OCI-LY1 (cell line): ENCODE measurements at regions not wholly inside any gene's neighbourhood (a gene's known extent, or its start where the extent isn't known, plus 50 kb on each side); places are given as distances from the start of the nearest gene placed in this dataset.

Source experiments
- H2AFZ ChIP-seq: fragments of 200-600 bp; sonication (generic), shearing (Covaris generic); 2 replicates; pipeline ENCODE4 v1.6.0; 2014; ENCODE audit warnings: antibody characterized with exemption, mild to moderate bottlenecking, low read length
- H3F3A ChIP-seq: fragments of 200-600 bp; sonication (generic), shearing (Covaris generic); 2 replicates; pipeline ENCODE4 v1.6.0; 2014; ENCODE audit warnings: mild to moderate bottlenecking, antibody characterized with exemption, low read length, moderate library complexity; ENCODE audit not compliant: insufficient read depth
- H3K27ac ChIP-seq: fragments of 200-600 bp; sonication (generic); 2 replicates; pipeline ENCODE4 v1.5.1; 2014; ENCODE audit warnings: low read length, mixed run types, mild to moderate bottlenecking, low read depth; ENCODE audit not compliant: poor library complexity, severe bottlenecking
- H3K27me3 ChIP-seq: fragments of 200-600 bp; sonication (generic); 2 replicates; pipeline ENCODE4 v1.6.0; 2014; ENCODE audit warnings: antibody characterized with exemption, mild to moderate bottlenecking, low read length, moderate library complexity; ENCODE audit not compliant: insufficient read depth
- H3K36me3 ChIP-seq: fragments of 200-600 bp; sonication (generic); 2 replicates; pipeline ENCODE4 v1.6.1; 2014; ENCODE audit warnings: mild to moderate bottlenecking, antibody characterized with exemption, low read length, moderate library complexity, mixed read lengths; ENCODE audit not compliant: insufficient read depth
- H3K4me1 ChIP-seq: fragments of 200-600 bp; sonication (generic); 2 replicates; pipeline ENCODE4 v1.5.1; 2014; ENCODE audit warnings: mild to moderate bottlenecking, low read length, moderate library complexity; ENCODE audit not compliant: insufficient read depth, severe bottlenecking
- H3K4me2 ChIP-seq: fragments of 200-600 bp; sonication (generic), shearing (Covaris generic); 2 replicates; pipeline ENCODE4 v1.6.1; 2014; ENCODE audit warnings: low read length
- H3K4me3 ChIP-seq: fragments of 200-600 bp; sonication (generic); 2 replicates; pipeline ENCODE4 v1.5.1; 2014; ENCODE audit warnings: low read length, low read depth, mild to moderate bottlenecking, mixed read lengths; ENCODE audit not compliant: poor library complexity, severe bottlenecking
- H3K79me2 ChIP-seq: fragments of 200-600 bp; shearing (Covaris generic); 2 replicates; pipeline ENCODE4 v1.6.1; 2016; ENCODE audit warnings: mixed run types, low read length, mixed read lengths; ENCODE audit not compliant: insufficient read depth
- H3K9ac ChIP-seq: fragments of 200-600 bp; sonication (generic), shearing (Covaris generic); 2 replicates; pipeline ENCODE4 v1.6.1; 2014; ENCODE audit warnings: mild to moderate bottlenecking, low read length, mixed read lengths
- H3K9me2 ChIP-seq: fragments of 200-600 bp; sonication (generic), shearing (Covaris generic); 2 replicates; pipeline ENCODE4 v1.6.1; 2014; ENCODE audit warnings: low read depth, mild to moderate bottlenecking, low read length, mixed read lengths
- H3K9me3 ChIP-seq: fragments of 200-600 bp; shearing (Covaris generic); 2 replicates; pipeline ENCODE4 v1.6.1; 2014; ENCODE audit warnings: low read length, mixed read lengths
- H4K20me1 ChIP-seq: fragments of 200-600 bp; sonication (generic), shearing (Covaris generic); 2 replicates; pipeline ENCODE4 v1.6.0; 2016; ENCODE audit warnings: mild to moderate bottlenecking, low read length; ENCODE audit not compliant: insufficient read depth
- CTCF ChIP-seq: fragments of 200-600 bp; sonication (generic), shearing (Covaris generic); IDR thresholded peaks from 2 replicates; pipeline ENCODE4 v1.5.1; 2017; ENCODE audit warnings: mild to moderate bottlenecking, antibody characterized with exemption, low read length, moderate library complexity, mixed read lengths
- EZH2 ChIP-seq: fragments of 200-600 bp; sonication (generic), shearing (Covaris generic); IDR thresholded peaks from 2 replicates; pipeline ENCODE4 v1.8.0; 2017; ENCODE audit warnings: borderline replicate concordance, mixed run types, mild to moderate bottlenecking, antibody characterized with exemption, low read length, moderate library complexity, mixed read lengths

- H3K9me3 ChIP-seq = no peaks in the 10 kb centered on the region
- no peaks in the 10 kb centered on the region for H3K9me2 ChIP-seq
- H3K36me3 ChIP-seq = no peaks in the 10 kb centered on the region
- no peaks in the 10 kb centered on the region for H4K20me1 ChIP-seq
- no peak overlapping the region for H3K9ac ChIP-seq
- H3K79me2 ChIP-seq = no peaks in the 10 kb centered on the region
- H3F3A ChIP-seq = no peaks in the 10 kb centered on the region
- H3K4me3 ChIP-seq = no peak overlapping the region
- no peak overlapping the region for H2AFZ ChIP-seq
- no peak overlapping the region for H3K4me2 ChIP-seq
- H3K27ac ChIP-seq = no peak overlapping the region
- H3K4me1 ChIP-seq = no peaks in the 10 kb centered on the region
- no peak for TF ChIP-seq EZH2
- TF ChIP-seq CTCF = no peak
- no peaks in the 10 kb centered on the region for H3K27me3 ChIP-seq
These were observed 988.3 kb downstream of the VRK1 start for GRCh38 chr14:97785495-97785894.

GRCh38 chr14:97788364-97788763 is 991.2 kb downstream of the VRK1 start:
- Histone ChIP-seq H3K4me3 (no peak overlapping the region), H3K9ac (no peak overlapping the region), H4K20me1 (no peaks in the 10 kb centered on the region), H2AFZ (no peak overlapping the region), H3K9me3 (no peaks in the 10 kb centered on the region), H3K36me3 (no peaks in the 10 kb centered on the region), H3K4me2 (no peak overlapping the region), H3K27ac (no peak overlapping the region), H3K9me2 (no peaks in the 10 kb centered on the region), H3K27me3 (no peaks in the 10 kb centered on the region), H3K79me2 (no peaks in the 10 kb centered on the region), H3F3A (no peaks in the 10 kb centered on the region), H3K4me1 (no peaks in the 10 kb centered on the region)
- TF ChIP-seq CTCF = no peak
- TF ChIP-seq EZH2 = no peak

GRCh38 chr14:97788846-97789526 is 991.8 kb downstream of the VRK1 start:
- H3K4me2 ChIP-seq = no peak overlapping the region
- no peak overlapping the region for H3K9ac ChIP-seq
- H3K27me3 ChIP-seq = no peaks in the 10 kb centered on the region
- H3K9me2 ChIP-seq = no peaks in the 10 kb centered on the region
- no peaks in the 10 kb centered on the region for H3K79me2 ChIP-seq
- no peak overlapping the region for H3K4me3 ChIP-seq
- no peaks in the 10 kb centered on the region for H4K20me1 ChIP-seq
- no peaks in the 10 kb centered on the region for H3K36me3 ChIP-seq
- no peak overlapping the region for H2AFZ ChIP-seq
- TF ChIP-seq EZH2 (no peak), CTCF (no peak)
- H3F3A ChIP-seq = no peaks in the 10 kb centered on the region
- no peak overlapping the region for H3K27ac ChIP-seq
- no peaks in the 10 kb centered on the region for H3K4me1 ChIP-seq
- no peaks in the 10 kb centered on the region for H3K9me3 ChIP-seq
